AG04450 (cell line): ENCODE measurements at regions not wholly inside any gene's neighbourhood (a gene's known extent, or its start where the extent isn't known, plus 50 kb on each side); places are given as distances from the start of the nearest gene placed in this dataset.

Experiments used
- CTCF ChIA-PET: fragments of 300-600, 350-600 bp; formaldehyde crosslinking; extraction: SDS; loops from one replicate; lab custom pipeline; 2022; ENCODE audit warnings: antibody characterized with exemption, inconsistent platforms; lab: Charles Lee
- POLR2A ChIA-PET: fragments of 350-600 bp; formaldehyde crosslinking; extraction: SDS; loops from one replicate; lab custom pipeline; 2021; ENCODE audit warnings: antibody characterized with exemption, inconsistent platforms; lab: Yijun Ruan, JAX
- DNase-seq: peaks from one replicate; pipeline ENCODE4 v3.0.0-alpha.2; 2011; ENCODE audit warnings: low read depth, low spot score
- H3K27ac ChIP-seq: one replicate; pipeline ENCODE4 v1.5.1; 2012; ENCODE audit warnings: low read depth, low read length, control low read depth
- H3K27me3 ChIP-seq: one replicate; pipeline ENCODE4 v1.6.0; 2012; ENCODE audit warnings: low read length; ENCODE audit not compliant: control insufficient read depth, insufficient read depth
- H3K4me3 ChIP-seq: 2 replicates; pipeline ENCODE4 v1.5.1; 2011; ENCODE audit warnings: mild to moderate bottlenecking, low read depth, low read length, control low read depth
- H3K9me3 ChIP-seq: 2 replicates; pipeline ENCODE4 v1.5.1; 2012; ENCODE audit warnings: low read length; ENCODE audit not compliant: control insufficient read depth, insufficient read depth
- TF ChIP-seq, protein P1 (sequence below): IDR thresholded peaks from 2 replicates; pipeline ENCODE4 v1.5.1; 2011; ENCODE audit warnings: low read depth, low read length, control low read depth, inconsistent platforms

DNA sequence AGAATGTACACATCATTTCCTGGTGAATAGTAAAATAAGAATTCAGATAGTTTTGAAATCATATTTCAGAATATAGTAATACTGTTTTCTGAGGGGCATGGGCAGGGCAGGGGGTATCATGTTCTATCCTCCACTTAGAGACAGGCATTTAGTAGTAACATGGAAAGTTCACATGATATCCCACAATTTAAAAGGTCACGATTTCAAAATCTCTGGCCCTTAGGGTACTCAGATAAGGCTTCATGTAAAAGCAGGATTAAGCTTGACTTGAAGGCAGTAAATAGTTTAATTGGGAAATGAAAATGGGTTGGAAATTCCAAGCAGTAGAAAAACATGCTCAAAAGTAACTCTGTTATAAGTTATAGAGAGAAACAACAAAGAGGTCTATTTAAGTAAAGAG lies 353.2 kb upstream of the AGTR1 start:
- no peaks in the 10 kb centered on the region; the same call in 1 of the 2 replicates for H3K9me3 ChIP-seq
- DNase-seq, result no peak
- no peaks in the 10 kb centered on the region for H3K27me3 ChIP-seq
- ChIA-PET CTCF (no interaction called here), POLR2A (no interaction called here)
- TF ChIP-seq, protein P1, sequence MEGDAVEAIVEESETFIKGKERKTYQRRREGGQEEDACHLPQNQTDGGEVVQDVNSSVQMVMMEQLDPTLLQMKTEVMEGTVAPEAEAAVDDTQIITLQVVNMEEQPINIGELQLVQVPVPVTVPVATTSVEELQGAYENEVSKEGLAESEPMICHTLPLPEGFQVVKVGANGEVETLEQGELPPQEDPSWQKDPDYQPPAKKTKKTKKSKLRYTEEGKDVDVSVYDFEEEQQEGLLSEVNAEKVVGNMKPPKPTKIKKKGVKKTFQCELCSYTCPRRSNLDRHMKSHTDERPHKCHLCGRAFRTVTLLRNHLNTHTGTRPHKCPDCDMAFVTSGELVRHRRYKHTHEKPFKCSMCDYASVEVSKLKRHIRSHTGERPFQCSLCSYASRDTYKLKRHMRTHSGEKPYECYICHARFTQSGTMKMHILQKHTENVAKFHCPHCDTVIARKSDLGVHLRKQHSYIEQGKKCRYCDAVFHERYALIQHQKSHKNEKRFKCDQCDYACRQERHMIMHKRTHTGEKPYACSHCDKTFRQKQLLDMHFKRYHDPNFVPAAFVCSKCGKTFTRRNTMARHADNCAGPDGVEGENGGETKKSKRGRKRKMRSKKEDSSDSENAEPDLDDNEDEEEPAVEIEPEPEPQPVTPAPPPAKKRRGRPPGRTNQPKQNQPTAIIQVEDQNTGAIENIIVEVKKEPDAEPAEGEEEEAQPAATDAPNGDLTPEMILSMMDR, result no peak
- H3K4me3 ChIP-seq, result no peak overlapping the region
- H3K27ac ChIP-seq, result no peak overlapping the region

DNA sequence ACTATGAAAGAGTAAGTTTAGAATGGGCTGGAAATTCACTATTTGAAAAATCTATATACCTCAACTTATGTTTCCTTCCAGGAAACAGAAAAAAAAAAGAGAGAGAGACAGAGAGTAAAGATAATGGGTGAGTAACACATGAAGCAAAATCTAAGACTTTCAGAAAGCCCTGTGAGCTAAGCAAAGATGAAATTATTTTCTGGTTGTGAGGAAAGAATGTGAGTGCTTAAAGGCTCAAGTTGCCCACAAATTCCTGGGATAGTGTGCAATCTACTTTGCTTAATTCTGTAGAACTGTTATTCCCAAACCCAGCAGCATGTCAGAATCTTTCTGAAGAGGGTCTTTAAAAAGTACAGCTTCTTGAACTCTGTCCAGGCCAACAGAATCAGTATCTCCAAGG lies 337.7 kb upstream of the AGTR1 start:
- DNase-seq, result peak; percentile 38
- H3K27me3 ChIP-seq, result no peaks in the 10 kb centered on the region
- H3K9me3 ChIP-seq, result no peaks in the 10 kb centered on the region
- H3K27ac ChIP-seq, result no peak overlapping the region
- TF ChIP-seq, protein P1, result no peak
- no peak overlapping the region for H3K4me3 ChIP-seq
- POLR2A ChIA-PET, result no interaction called here
- CTCF ChIA-PET, result interaction anchor here (1.1 kb wide), 1 partner anchor 51 kb away, joined by 9 read pairs; no protein-coding TSS in a partner anchor

DNA sequence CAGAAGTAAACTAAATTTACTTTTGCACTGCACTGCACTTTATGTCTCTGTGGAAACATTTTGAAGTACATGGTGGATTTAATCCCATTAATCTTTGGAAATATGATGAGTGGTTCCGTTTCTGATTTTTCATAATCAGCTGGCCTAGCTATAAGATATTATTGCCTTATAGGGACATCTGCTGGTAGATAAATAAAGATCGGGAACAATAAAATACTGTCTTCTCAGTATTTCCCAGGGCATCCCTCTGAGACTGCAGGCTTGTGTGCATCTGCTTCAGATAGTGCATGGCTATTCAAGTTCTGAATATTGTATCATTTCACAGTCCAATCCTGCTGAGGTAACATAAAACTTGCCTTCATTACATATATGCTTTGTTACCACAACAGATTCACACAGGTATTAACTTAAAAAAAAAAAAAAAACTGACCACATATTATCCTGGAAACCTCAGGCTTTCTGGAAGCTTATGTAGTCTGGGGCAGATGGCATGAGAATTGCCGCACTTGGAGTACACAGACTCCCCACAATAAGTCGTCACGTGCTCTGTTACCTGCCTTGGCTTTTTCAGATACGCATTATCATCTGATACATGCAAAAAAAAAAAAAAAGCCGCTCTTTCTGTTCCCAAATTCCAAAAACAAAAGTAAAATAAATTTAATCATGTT lies 330.8 kb upstream of the AGTR1 start:
- Histone ChIP-seq H3K27me3 (no peaks in the 10 kb centered on the region), H3K4me3 (no peak overlapping the region), H3K27ac (no peak overlapping the region), H3K9me3 (no peaks in the 10 kb centered on the region)
- ChIA-PET POLR2A (no interaction called here), CTCF (interaction anchor here (0.7 to 3.0 kb wide), 6 partner anchors 11 to 580 kb away, joined by 3 to 30 read pairs (median 4); no protein-coding TSS in a partner anchor)
- TF ChIP-seq, protein P1, result peak; percentile 36
- no peak for DNase-seq

DNA sequence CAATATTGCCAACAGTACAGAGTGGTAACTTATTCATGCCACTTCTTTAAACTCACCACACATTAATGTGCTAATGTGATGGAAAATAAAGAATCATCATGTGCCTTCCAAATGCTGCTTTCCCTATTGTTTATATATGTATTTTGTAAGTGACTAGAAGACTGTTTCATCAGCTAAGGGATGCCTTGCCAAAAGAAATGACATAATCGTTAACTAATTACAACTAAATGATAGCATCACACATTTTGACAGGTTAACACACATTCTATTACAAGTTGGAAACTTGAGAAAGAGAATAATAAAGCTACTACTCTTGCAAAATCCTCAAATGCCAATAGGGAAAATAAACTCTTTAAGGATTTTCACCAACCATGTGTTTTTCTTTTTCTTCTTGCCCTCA lies 329.9 kb upstream of the AGTR1 start:
- Histone ChIP-seq H3K27ac (no peak overlapping the region), H3K27me3 (no peaks in the 10 kb centered on the region), H3K9me3 (no peaks in the 10 kb centered on the region), H3K4me3 (no peak overlapping the region)
- CTCF ChIA-PET, result interaction anchor here (0.7 to 3.0 kb wide), 3 partner anchors 57 to 543 kb away, joined by 4 to 30 read pairs (median 4); no protein-coding TSS in a partner anchor
- POLR2A ChIA-PET, result no interaction called here
- no peak for DNase-seq
- TF ChIP-seq, protein P1, result no peak

GRCh38 chr3:148369381-148369780 lies 328.3 kb upstream of the AGTR1 start:
- ChIA-PET POLR2A (no interaction called here), CTCF (interaction anchor here (1.7 to 3.0 kb wide), 2 partner anchors 60 to 61 kb away, joined by 4 to 30 read pairs; no protein-coding TSS in a partner anchor)
- Histone ChIP-seq H3K27me3 (no peaks in the 10 kb centered on the region), H3K9me3 (no peaks in the 10 kb centered on the region), H3K27ac (no peak overlapping the region), H3K4me3 (no peak overlapping the region)
- no peak for DNase-seq
- TF ChIP-seq, protein P1, result no peak
